ENCODE measurements at regions not wholly inside any gene's neighbourhood (a gene's known extent, or its start where the extent isn't known, plus 50 kb on each side); places are given as distances from the start of the nearest gene placed in this dataset.

GRCh38 chr12:98355933-98356332 is 159.5 kb upstream of the TMPO start:
- no peak for DNase-seq

GRCh38 chr12:98358144-98358543 is 157.2 kb upstream of the TMPO start:
- DNase-seq, result no peak

DNA sequence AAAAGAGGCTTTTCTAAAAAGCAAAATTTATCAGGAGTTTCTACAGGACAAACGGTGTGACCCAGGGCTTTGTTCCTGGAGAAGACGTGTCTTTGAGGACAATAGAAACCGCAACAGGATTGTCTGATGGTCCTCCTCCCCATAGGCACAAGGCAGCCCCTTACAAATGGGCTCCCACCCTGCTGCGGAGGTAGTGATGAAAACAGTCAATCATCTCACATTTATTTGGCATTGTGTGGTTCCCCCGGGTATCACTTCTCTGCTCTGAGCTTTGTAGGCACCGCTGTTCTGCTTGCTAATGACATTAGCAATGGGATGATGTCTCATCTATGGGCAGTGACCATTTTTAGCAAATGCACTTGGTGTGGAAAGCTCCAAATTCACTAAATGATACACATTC is 155.5 kb upstream of the TMPO start:
- DNase-seq, result no peak

GRCh38 chr12:98360401-98360800 is 155.0 kb upstream of the TMPO start:
- no peak for DNase-seq

DNA sequence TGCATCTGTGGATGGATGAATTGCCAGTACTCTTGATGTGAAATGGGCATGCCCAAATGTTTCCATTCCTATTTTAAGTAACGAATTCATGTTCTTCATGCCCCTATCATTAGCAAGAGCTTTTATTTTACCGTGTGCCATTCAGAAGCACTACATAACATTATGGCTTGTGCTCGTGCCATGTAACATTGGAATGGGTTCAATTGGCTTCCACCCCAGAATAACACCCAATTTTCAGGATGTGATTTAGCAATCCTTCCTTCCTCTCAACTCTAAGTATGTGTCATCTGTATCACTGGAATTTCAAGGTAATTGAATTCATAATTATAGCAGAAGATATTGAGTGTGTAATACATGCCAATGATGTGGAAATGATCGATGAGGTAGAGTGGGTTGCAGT is 145.8 kb upstream of the TMPO start:
- DNase-seq, result no peak

DNA sequence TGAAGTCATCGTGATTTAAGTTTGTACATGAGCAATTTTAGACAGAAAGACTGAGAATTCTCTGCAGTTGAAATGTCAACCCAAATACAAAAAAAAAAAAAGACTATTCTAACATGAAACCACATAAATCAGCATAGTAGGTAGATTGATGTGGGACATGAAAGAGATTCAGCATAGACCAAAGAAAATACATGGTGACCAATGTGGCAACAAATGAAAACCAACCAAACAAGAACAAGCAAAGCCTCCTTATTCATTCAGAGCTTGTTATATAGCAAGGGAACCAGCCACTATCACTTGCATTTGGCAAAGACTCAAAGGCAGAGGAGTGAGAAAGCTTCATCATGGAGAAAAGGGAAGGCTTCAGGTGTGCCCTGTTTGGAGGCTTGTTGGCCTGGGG is 144.4 kb upstream of the TMPO start:
- no peak for DNase-seq

GRCh38 chr12:98371419-98371818 is 144.0 kb upstream of the TMPO start:
- DNase-seq, result no peak

GRCh38 chr12:98372340-98373024 is 142.9 kb upstream of the TMPO start:
- DNase-seq, result no peak

DNA sequence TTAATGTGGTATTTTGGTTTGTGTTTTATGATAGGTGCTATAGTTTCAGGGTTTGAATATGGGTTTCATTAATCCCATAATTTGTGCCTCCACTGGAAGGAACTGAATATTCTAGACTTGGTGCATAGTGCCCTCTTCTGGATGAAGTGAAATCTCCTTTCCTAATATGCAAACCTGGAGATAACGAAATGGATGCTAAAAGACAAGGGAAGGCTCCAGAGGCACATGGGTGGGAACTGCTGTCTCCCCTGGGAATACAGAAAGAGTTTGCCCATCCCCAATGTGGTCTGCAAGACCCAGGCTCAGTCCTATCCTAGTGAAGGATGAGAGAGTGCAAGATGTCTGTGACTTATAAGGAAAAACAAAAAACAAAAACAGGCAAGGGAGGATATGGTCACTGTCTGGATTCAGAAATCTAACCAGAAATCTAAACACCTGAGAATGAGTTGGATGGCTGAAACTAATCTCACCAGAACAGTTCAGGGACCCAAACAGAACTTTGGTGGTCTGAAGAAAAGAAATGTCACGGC is 142.3 kb upstream of the TMPO start:
- DNase-seq, result peak; percentile 29

GRCh38 chr12:98374007-98374406 is 141.4 kb upstream of the TMPO start:
- no peak for DNase-seq

DNA sequence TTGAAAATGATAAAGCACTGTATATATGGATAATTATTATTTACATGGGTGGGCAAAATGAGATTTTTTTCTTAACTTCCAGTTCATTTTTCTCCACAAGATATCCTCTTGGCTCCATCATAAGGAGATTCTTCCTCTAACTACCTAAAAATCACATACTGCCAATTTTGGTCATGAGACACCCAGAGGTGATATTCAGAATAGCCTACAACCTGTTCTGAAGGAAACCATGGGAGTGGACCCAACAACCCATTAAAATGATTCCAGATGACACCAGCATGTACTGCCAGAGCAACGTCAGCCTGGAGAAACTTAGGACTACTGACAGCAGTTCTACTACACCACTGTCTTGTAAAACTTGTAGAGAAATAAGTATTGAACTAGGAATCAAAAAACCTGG is 136.3 kb upstream of the TMPO start:
- DNase-seq, result no peak

- DNase-seq, result no peak
These were observed 129.7 kb upstream of the TMPO start for GRCh38 chr12:98385641-98386040.

- no peak for DNase-seq
These were observed 127.9 kb upstream of the TMPO start for GRCh38 chr12:98387444-98387843.

GRCh38 chr12:98388126-98388525 is 127.3 kb upstream of the TMPO start:
- DNase-seq, result no peak

- no peak for DNase-seq
These were observed 125.8 kb upstream of the TMPO start for GRCh38 chr12:98389593-98389992.

- DNase-seq, result peak; percentile 72
These were observed 117.9 kb upstream of the TMPO start for GRCh38 chr12:98397323-98398105.

DNA sequence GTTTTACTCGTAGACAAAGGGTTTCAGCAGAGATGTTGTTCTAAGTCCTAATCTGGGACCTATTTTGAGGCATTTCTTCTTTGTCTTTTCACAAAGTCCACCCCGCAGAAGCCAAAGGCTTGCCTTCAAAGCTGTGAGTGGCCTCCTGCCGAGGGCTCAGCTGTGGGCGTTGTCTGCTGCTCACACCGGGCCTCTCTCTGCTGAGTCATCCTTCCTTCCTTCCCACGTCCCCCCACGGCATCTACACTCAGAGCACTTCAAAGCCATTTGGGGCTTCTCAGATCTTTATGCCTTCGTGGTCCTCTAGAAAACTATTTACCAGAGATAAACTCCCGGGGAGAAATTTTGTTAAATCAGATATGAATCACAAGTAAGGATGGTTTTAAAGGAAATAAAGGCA is 115.9 kb upstream of the TMPO start:
- DNase-seq, result peak; percentile 43

DNA sequence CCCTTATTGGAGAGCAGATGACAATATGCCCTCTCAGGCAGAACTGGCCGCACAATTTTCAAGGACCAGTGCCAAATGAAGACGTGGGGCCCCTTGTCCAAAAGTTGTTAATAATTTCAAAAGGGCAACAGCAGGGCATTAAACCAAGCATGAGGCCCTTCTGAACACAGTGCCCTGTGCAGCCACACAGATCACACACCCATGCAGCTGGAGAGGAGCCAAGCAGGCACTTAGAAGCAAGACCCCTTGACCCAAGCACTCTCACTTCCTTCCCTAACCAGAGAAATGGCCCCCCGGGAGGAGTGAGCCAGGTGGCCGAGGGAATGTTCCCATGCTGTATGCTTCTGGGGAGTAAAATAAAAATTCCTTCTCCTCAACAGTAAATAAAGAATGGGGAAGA is 114.0 kb upstream of the TMPO start:
- peak; percentile 24 for DNase-seq

DNA sequence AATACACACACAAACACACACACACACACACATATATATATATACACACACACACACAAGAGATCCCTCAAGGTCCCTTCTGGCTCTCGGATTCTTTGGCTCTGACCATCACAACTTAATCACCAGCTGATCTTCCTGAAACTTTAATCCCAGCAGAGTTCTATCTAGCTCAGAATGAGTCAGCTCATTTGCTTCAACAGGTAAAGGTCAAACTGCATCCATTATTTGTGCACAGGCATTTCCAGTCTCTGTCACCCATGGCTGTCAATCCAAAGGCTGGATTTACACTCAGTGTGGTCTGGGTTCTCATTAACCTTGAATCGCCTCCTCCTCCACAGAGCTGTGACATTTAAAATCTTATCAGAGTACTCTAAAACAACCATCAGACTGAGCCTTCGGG is 113.3 kb upstream of the TMPO start:
- DNase-seq, result no peak

DNA sequence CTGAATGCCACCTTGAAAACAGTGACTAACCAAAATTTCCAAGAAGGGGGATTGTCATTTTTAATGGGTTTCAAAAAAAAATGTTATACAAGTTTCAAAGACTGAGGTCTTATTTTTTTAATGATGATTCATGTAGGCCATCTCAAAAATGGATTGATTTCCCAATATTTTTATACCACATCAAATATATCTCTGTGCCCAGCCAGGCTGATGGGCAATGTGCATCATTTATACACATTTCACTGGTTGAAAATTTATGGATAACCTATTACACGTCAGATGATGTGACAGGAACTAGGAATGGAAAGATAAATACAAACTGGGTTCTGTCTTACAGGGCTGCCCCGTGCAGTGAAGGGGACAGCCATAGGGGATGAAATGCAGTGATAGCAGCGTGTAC is 112.7 kb upstream of the TMPO start:
- no peak for DNase-seq

- no peak for DNase-seq
These were observed 112.0 kb upstream of the TMPO start for GRCh38 chr12:98403385-98403784.

DNA sequence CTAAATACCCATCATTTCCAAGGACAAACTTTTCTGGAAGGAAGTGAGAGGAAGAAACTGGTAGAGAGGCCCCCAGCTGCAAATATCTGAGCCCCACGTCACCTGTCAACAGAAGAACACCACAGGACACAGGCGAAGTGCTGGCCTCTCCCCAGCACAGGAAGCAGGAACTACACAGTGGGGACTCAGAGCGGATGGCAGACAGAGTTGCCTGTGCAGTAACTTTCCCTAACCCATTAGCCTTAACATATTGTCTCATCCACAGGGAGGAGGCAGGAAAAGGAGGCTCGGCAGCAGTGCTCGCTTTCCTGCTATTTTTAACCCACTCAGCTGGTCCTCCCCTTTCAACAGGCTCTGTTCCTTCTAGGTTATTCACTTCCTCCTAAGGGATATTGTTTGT is 111.5 kb upstream of the TMPO start:
- DNase-seq, result no peak

GRCh38 chr12:98405805-98406366 is 109.5 kb upstream of the TMPO start:
- DNase-seq, result no peak

DNA sequence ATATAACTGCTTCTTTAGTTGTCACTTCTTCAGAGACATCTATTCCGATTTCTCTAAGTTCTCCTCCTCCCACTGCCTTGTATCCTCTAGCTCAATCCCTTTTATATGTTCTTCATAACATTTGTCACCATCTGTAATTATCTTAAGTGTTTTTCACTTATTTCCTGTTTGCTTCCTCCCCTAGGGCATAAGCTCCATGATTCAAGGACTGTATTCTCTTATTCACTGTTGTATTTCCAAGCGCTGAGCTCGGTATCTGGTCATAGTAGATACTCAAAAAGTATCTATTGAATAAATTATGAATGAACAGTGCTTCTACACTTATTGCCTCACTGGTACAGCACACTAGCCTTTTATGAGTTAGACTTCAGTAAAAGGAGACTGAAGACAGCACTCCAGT is 109.0 kb upstream of the TMPO start:
- DNase-seq, result no peak
